SK-N-DZ (cell line): ENCODE measurements at regions not wholly inside any gene's neighbourhood (a gene's known extent, or its start where the extent isn't known, plus 50 kb on each side); places are given as distances from the start of the nearest gene placed in this dataset.
"Not testable (repeated sequence)": the region's sequence is repeated elsewhere in the genome, so short reads cannot be mapped to it uniquely, and the experiment has no call there.

Experiments
- DNase-seq: peaks from one replicate; pipeline ENCODE4 v3.0.0-alpha.2; 2015; ENCODE audit warnings: low spot score

DNA sequence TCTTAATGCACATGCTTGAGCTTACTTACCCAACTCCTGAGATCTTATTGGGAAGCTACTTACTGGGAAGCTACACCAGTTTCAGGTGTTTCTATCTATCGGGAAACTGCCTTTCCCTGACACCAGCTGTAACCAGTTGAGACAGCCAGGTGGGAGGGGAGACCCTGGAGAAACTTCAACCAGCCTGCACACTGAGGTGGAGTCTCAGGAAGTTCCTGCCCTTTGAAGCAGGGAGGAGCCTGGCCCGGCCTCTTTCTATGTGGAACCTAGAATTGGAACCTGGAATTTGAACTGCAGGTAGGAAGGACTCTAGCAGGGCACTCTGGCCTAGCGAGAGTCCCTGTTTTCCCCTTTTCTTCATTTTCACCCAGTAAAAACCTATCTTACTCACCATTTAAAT is 425.8 kb upstream of the PABPC4L start:
- DNase-seq = no peak

DNA sequence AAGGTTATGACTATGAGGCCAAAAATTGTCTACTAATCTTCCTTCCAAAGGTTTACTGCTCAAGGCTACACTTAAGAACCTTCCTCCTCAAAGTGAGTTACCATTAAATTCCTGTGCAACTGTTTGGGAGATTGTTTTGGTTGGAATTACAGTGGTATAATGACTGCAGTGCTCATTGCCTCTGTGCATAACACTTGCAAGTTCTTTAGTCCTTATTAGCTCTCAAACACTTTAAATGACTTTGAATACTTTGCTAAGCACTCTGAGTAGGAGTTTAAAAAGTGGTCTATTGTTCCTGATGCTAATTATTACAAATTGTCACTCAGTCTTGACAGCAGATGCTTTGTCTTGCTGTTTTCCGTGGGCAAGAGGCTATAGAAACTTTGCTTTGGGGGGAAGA is 422.8 kb upstream of the PABPC4L start:
- no peak for DNase-seq

DNA sequence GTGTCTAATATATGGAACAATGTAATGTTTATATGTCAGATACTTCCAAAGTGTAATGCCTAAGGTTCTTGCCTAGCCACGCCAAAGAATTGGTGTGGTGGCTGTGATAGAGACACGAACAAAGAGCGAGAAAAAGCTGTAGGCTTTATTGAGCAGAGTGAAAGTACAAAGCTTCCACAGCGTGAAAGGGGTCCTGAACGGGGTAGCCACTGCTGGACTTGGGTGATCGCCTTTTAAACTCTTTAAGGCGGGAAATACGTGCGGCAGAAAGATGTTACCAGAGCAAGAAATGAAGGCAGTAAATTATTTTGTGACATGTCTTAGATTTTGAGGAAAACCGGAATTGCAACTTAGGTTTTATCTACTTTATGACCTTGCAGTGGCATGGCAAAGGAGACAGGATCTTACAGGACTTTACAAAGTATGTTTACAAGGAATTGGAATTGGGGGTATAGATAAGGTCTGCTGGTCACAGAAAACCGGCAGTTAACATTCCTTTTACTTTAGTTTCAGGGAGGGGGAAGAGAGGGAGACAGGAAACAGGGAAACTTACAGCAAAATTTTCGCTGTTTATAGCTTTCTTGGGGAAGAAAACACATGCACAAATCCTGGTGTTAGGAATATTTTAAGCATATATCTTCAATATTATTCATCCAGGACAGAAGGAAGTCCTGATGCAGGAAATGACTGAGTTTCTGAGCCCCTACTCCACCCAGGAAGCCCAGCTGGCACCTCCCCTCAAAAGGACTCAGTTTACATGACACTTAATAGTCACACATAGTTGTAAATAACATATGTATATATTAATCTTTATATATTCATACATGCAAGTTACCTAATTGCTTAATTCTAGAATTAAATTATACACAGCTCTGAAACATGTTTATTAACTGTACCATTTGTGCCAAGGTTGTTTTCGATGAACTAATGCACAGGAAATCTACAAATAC is 421.3 kb upstream of the PABPC4L start:
- not testable (repeated sequence) for DNase-seq

DNA sequence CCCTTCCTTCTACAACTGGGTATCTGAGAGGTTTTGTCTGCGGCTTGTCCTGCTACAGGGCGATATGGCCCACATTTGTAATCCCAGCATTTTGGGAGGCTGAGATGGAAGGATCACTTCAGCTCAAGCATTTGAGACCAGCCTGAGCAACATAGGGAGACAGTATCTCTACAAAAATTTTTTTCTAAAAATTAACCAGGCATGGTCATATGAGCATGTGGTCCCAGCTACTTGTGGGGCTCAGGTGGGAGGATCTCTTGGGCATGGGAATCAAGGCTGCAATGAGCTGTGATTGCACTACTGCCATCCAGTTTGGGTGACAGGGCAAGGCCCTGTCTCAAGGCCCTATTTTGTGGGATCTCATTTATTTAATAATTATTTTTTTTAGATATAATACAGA is 420.6 kb upstream of the PABPC4L start:
- no peak for DNase-seq

DNA sequence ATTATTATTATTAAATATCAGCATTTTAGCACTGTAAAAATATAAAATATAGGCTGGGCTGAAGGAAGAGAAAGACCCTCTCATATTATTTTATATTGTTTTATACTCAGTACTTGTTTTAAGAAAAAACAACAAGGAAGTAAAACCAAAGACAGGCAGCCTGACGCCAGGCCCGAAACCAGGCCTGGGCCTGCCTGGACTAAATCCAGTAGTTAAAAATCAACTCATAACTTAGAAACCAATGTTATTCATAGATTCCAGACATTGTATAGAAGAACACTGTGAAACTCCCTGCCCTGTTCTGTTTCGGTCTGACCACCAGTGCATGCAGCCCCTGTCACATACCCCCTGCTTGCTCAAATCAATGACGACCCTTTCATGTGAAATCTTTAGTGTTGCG is 420.1 kb upstream of the PABPC4L start:
- DNase-seq = not testable (repeated sequence)

DNA sequence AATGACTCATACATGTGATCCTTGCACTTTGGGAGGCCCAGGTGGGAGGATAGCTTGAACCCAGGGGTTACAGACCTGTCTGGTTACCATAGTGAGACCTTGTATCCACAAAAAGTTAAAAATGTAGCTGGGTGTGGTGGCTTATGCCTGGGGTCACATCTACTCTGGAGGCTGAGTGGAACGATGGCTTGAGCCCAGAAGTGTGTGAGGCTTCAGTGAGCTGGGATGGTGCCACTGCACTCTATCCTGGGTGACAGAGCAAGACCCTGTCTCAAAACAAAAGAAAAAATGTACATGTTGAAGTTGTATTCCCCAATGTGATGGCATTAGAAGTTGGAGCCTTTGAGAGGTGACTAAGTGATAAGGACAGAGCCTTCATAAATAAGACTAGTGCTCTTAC is 409.4 kb upstream of the PABPC4L start:
- DNase-seq = no peak

DNA sequence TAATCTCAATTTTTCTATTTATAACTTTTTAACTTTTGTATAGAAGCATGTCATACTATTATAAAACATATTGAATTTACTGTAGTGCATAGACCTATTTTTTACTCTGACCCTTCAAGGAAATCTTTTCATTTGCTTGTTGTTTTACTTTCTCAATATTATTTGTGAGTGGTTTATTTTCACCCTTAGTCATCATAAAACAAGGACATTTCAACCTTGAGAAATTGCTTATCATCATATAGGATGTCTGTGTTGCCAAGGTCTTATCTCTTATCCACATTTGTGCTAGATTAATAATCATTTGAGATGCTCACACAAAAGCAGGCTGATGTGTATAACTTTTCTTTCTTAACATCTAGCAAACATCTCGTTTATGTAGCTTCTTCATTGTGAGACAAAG is 408.6 kb upstream of the PABPC4L start:
- DNase-seq = no peak

DNA sequence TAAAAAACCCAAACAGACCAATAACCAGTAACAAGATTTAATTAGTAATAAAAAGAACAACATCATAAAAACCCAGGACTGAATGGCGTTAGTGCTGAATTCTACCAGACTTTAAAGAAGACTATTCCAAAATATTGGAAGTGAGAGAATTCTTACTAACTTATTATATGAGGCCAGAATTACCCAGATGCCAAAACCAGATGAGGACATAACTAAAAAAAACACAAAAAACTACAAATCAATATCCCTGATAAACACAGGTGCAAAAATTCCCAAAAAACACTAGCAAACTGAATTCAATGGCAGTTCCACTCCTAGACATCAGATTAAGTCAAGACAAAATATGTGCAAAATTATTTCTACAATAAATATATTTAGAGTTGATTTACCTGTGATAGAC is 400.1 kb upstream of the PABPC4L start:
- no peak for DNase-seq

DNA sequence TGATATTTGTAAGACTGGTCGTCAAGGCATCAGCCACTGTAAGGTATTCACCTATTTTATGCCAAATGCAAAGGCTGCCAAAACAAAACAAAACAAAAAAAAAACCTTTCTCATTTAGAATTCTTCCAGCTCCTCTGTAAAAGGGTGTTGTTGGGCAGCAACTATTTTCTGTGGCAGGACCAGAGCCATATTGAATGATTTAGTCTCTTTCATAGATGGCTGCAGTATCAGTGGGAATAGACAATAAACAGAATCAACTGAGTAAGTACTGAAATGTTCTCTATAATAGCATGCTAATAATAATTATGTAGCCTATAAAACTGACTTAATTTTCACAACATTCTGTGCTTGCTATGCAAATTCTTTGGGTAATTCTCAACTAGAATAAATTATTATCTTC is 389.7 kb upstream of the PABPC4L start:
- DNase-seq = no peak

DNA sequence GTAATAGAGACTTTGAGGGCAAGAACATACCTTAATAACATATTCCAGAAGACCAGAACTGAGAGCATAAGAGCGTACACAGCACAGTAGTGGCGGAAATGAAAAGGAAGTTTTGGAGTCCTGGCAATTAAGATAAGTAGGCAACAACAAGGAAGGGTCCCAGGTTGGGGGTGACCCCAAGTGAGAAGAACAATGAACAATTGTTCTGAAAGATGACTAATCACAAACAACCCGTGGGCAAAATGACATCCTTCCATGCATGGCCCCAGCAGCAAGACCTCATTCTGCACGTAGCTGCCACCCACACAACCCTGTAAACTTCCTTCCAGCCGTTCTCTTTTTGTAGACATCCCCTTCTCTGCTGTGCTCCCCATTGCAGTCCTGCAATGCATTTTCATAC is 384.4 kb upstream of the PABPC4L start:
- DNase-seq = no peak

DNA sequence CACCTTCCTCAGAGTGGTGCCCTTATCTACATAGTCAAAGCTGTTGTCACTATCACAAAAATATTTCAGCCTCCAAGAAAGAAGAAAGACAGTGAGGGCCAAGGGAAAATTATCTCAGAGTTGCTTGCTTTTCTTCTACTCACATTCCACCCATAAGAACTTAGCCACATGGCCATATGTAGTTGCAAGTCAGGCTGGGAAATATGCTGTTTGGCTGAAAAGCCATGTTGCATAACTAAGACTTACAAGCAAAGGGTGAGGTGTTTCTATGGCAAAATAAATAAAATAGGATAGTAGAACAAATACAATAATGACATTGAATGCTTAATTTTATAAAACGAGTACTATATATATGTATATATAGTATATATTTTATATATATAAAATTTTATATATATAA is 365.9 kb upstream of the PABPC4L start:
- DNase-seq = no peak

DNA sequence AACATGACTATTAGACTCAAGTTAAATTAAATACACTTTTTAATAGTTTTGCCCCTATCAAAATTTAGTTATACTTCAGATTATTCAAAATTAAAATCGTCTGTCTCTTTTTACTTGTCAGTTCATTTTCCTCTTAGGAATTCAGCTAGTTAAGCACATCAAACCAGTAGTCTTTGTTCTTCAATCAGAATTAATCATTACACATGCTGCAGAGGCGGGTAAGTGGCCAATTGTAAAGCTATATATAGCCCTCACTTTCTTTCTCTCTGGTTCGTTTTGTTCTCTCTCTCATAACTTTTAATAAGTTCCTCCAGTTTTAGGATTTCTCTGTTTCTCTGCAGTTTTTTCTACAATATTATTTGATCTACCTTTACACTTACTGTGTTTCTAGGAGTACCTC is 359.1 kb upstream of the PABPC4L start:
- no peak for DNase-seq

DNA sequence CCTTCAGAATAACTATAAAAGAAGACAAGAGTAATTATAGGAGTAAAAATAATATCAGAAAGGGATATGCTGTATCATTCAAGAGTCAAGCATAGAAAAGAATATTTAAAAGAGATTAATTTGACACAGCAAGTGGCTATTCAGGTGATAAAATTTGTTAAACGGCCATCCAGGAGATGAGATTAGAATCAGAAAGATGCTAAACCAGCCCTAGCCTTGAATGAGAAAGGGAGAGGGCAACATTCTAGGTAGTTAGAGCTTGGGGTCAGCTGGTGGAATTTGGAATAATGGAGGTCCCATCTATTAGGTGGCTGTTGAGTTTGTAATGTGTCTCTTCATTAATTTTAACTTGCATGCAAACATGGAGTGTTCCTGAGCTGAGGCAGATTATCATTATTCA is 350.5 kb upstream of the PABPC4L start:
- DNase-seq = no peak

DNA sequence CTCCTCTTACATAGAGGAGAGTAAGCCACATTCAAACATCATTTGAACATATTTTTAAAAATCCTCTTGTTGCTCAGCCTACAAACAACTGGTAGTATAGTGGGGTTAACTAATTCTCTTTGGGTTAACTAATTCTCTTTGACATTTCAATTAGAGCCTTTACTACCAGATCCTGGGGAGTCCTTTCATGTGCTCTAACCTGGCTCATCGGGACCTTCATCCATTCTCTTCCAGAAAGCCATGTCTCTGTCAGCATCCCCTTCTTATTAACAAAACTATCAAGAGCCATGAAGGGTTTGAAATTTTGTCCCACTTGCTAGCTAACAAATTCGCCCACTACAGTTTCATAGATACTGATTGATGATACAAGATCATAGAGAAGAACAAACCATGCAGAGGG is 349.8 kb upstream of the PABPC4L start:
- DNase-seq = no peak

DNA sequence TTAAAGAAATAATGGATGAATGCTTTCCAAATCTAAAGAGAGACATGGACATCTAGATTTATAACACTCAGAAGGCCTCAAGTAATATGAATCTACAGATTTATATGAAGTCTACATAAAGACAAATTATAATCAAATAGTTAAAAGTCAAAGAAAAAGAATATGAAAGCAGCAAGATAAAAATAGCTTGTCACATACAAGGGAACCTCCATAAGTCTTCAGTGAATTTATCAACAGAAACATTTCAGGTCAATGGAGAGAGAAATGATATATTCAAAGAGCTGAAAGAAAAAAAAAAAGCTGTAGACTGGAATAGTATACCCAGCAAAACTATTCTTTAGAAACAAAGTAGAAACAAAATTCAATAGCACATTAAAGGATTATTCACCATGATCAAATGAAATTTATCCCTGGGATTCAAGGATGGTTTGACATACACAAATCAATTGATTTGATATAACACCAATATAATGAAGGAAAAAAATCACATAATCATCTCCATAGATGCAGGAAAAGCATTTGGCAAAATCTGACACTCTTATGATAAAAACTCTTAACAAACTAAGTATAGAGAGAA is 346.6 kb upstream of the PABPC4L start:
- no peak for DNase-seq

DNA sequence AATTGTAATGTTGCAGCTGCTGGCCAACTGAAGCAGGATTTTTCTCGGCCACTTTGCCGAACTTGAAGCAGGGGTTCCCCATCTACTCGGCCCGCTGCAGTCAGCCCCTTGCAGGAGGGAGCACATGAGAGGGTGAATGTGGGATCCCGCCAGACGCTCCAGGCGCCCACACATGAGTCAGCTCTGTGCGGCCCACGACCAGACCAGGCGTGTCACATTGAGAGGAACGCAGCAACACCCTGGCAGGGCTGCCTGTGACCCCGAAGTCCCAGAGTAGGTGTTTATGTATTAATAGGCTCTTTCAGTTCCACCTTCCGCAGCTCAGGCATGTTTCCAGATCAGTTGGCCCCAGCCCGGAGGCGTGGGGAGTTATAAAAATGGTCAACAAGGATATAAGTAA is 344.7 kb upstream of the PABPC4L start:
- DNase-seq = no peak

DNA sequence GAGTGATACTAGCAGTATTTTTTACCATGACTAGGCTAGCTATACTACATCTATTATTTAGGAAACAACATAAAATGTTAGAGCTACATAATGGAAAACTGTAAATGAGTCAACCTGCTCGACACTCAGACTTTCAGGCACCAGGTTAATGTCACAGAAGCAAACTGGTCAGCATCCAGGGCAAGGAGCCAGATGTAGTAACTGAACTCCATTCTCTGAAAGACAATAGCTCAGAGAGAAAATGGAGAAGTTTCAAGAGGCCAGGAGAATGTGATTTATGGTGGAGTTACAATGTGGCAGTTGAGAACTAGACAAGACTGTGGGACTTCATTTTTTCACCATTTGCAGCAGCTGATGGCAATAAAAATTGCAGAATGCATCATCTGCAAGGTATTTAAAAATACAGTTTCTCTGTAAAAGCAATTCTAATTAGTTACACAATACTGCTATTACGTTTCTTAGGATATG is 342.7 kb upstream of the PABPC4L start:
- DNase-seq = peak; percentile 16

DNA sequence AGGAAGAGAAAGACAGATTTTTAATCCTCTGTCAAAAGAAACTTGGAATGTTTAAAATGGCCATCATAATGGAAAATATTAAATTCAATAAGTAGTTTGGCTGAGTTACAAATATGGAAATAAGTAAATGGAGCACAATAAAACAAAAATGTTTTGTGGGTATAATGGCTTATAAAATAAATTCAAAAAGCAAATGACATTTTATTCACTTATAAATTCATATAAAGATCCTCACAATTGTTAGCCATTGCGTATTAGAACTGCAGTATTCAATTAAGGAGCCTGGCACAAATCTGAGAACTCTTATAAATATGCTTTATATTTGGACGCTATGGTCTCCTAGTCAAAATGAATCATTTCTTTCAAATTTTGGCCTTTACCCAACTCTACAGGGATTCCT is 339.0 kb upstream of the PABPC4L start:
- DNase-seq = no peak

DNA sequence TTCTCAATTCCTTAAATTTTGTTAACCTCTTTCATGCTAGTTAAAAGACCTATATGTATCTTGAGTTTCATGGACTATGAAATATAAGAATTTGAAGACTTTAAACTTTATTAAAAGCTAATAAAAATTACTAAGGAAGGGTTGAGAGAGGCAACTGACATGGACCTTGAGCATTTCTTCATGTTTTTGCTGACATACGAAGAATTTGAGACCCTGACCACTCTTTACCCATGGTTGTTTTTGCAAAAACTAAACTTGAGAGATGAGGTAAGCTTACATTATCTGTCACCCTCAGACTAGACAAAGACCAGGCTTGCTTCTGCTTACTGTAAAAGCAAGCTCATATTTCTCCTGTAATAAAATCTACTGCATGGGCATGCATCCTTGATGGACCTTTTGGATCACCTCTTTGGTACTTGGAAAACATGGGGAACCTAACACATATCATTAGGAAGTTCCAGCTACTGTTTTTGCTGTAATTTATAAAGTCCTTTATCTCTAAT is 338.2 kb upstream of the PABPC4L start:
- peak; percentile 54 for DNase-seq

DNA sequence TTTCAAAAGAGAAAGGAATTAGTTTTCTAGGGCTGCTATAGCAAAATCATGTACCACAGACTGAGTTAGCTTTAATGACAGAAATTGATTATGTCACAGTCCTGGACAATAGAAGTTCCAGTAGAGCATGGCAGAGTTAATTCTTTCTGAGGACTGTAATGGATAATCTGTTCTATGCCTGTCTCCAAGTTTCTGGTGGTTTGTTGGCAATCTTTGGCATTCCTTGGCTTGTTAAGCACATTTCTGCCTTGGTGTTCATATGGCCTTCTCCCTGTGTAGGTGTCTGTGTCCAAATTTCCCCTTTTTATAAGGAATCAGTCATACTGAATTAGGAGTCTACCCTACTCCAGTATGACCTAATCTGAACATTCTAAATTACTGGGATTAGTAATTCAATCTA is 336.1 kb upstream of the PABPC4L start:
- no peak for DNase-seq

DNA sequence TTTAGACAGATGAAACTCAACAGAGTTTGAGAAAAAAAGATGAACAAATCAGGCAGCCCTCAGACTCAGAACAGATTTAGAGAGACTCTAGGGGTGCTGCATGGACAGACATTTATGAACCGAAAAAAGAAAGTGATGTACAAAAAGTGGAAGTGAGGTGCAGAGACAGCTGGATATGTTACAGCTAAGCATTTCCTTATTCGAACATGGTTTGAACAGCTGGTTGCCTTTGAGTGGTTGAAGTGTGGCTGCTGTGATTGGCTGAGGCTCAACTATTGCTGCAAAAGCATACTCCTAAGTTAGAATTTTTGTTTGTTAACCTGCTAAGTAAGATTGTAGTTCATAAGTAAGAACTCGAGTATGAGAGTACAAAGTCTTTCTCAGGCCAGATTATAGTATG is 331.5 kb upstream of the PABPC4L start:
- no peak for DNase-seq

DNA sequence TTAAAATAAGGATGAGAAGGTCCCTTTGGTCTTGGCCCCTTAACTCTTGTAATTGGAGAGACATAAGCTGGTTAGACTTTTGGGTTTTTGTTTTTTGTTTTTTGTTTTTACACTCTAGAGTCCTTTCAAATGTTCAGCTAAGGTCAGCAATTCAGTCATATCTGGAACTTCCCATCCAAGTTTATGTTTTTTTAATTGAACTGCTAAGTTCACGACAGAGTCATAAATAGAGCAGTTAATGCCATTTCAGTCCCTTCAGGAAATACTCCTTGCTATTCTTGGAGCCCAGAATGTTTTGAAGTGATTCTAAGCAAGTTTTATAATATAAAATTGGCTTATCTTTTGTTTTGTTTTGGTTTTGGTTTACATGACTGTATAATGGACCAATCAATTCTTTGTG is 329.4 kb upstream of the PABPC4L start:
- DNase-seq = no peak

DNA sequence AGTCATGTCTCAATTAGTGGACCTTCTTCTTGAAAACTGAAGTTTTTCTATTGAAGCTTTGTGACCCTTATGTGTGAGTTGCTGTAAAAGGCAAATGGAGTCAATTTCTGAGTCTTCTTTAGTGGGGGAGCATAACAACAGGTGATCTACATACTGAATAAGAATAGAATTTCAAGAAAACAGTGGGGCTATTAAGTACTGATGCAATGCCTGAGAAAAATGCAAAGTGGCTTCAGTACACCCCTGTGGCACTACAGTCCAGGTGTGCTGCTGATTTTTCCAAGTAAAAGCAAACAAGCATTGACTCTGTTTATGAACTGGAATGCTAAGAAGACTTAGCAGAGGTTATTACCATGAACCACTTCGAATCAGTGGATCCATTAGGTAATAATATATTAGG is 328.0 kb upstream of the PABPC4L start:
- DNase-seq = no peak
